GM19351 (cell line): ENCODE measurements at regions not wholly inside any gene's neighbourhood (a gene's known extent, or its start where the extent isn't known, plus 50 kb on each side); places are given as distances from the start of the nearest gene placed in this dataset.
"Not testable (repeated sequence)": the region's sequence is repeated elsewhere in the genome, so short reads cannot be mapped to it uniquely, and the experiment has no call there.

Source experiments
- ATAC-seq: cut with Tn5 transposase; IDR thresholded peaks from one replicate; pipeline ENCODE4 v1.9.1; 2021; ENCODE audit warnings: mild to moderate bottlenecking, moderate library complexity; ENCODE audit not compliant: unreplicated experiment

DNA sequence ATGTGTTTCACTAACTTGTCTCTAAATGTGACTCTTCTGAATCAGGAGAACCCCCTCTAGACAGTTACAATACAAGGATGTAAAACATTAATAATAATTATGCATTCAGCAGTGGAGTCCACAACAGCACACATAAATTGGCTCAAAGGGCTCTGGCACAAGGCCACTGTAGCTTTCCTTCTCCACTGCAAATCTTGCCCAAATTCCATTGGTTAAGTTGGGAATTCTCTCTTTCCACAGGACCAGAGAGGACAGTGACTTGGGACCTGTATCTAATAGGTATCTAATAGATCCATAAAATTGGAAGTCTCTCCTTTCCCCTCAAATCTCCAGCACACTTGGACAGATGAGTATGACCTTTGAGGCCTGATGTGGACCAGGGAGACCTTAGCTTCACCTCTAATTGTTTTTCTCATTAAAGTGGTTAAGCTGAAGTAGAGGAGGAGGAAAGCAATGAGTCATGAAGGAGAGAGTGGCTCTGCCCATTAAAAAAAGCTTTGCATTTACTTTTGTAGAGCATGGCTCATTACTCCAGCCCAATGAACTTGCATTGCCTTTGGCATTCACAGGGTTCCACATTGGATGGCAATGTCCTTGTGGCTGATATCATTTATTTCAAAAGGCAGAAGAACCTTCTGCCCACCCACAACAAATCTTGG lies 72.3 kb upstream of the SH3RF1 start:
- no peak for ATAC-seq

DNA sequence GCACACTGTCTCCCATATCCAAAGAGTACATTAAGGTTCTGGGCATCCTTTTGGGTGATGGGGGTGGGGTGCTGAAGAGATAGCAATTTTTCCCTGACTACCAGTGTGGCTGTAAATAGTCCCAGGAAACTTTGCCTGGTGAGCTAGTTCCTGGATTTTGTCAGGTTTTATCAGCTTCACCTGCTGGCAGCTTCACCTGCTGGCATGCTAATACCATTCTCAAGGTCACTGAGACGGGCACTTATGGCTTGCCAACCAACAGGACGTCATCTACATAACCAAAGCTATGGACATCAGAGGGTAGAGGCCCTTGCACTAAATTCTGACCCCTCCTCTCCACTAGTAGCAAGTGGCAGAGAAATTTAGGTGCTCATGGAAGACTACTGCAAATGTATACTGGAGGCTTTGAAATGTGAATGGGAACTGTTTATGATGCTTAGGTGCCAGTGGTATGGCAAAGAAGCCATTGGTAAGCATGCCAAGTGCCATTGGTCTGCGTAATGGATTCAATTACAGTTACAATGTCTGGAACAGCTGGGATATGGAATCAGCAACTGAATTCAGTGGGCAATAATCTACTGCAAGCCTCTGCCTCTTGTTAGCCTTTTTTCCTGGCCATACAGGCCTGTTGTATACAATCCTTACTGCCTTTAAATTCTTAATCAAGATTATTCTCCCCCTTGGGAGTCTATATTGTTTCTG lies 71.6 kb upstream of the SH3RF1 start:
- no peak for ATAC-seq

DNA sequence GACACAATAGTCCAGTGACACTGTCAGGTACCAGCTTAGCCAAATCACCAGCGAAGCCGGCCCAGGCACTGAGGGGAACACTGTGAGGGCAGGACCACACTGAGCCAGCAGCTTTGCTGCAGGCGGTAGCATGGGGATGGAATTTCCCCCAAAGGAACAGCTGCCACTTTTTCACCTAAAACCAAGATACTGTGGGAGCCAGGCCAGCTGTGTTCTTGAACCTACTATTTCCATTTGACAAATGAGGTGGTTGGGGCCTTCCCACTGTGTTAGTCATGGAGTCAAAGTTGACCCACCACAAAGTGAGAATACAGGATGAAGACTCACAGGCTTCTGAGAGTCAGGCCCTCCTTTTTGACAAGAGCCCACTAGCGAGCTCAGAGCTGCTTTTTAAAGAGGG lies 70.7 kb upstream of the SH3RF1 start:
- peak; percentile 65 for ATAC-seq

DNA sequence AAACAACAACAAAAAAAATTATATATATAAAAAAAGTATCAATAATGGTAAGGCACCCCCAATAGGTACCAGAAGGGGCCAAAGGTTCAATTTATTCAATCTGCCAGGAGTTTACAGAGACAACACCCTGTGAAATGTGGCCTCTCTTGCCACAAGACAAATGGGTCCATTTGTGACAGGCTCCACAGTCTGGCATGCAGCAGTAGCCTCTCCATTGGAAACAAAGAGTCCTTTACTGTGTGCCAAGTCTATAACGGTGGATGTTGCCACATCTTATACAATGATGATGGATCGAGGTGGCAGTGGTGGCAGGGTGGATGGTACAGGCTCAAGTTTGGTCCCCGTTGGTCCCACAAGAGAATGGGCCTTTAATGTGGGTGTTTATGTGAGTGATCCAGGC lies 70.1 kb upstream of the SH3RF1 start:
- ATAC-seq: peak; percentile 21

DNA sequence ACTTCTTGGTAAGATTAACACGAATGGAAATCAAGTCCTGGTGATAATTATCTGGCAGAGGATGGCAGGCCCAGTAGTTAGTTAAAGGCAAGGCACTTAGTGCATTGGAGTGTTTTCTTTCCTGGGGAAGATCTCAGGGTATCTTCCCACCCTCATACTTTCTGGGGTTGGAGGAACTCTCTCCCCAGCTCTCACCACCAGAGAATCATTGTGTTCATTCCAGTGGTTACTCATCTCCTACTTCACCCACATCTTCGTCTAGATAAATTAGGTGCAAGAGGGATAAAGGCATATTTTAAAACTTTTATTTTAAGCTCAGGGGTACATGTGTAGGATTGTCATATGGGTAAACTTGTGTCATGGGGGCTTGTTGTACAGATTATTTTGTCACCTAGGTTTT lies 67.5 kb upstream of the SH3RF1 start:
- ATAC-seq: no peak

DNA sequence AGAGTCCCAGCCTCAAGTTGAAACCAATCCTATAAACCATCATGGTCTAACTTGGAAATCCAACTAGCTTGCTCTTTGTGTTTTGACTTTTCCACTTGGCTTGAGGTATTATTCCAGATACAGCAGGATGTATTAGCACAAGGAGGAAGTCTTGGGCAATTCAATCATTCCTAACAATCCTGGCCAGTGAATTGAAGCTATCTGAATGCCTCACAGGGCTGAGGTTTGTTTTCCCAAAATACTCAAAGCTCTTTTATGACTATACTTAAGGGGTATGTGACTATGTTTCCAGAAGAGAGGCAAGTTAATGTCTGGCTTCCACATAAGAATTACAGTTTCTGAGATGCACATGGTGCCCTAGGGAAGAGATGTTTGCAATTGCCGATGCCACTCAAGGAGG lies 66.8 kb upstream of the SH3RF1 start:
- no peak for ATAC-seq

DNA sequence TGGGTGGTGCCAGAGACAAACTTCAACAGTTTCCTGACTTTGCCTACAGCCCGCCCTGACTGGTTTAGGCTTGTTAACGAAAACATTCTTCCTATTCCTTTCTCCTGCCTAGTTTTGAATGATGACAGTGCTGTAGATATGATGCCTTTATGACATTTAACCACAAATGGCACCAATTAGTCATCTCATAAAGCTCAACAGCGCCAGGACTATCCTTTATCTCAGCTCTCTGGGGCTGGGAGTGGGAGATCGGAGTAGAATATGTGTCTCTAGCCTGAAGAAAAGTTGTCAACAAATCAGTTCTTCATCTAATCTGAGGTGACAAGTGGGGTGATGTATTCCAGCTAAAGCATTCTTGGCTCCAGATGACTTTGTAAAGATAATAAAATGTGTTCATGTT lies 64.6 kb upstream of the SH3RF1 start:
- no peak for ATAC-seq

DNA sequence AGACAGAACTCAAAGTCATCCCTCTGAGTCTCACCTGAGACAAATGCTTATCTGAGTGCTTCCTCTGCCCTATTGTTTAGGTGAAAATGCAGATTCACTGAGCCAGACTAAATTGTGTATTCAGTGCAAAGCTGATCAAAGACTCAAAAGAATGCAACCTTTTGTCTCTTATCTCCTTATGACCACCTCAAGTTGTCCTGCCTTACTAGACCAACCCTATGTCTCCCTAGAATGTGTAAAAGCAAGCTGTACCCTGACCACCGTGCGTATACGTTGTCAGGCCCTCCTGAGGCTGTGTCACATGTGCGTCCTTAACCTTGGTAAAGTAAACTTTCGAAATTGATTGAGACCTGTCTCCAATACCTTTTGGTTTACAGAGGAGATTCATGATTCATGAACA lies 63.6 kb upstream of the SH3RF1 start:
- no peak for ATAC-seq

DNA sequence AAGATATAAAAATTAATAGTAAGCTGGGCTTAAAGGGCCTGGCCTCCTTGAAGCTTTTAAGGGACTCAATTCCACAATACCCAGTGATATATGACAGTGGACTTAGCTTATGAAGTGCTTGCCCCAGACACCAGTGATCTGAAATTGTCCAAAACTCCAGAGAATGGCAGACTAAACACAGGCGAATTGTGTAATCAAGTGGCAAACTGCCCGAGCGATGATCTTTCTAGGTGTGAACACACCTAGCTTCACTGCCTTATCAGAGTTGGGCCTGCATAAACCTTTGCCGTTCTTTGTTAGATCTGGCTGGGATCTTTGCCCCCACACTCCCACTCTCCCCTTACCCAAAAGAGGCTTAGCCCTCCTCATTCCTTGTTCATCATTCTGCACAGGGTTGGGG lies 62.5 kb upstream of the SH3RF1 start:
- ATAC-seq: no peak

DNA sequence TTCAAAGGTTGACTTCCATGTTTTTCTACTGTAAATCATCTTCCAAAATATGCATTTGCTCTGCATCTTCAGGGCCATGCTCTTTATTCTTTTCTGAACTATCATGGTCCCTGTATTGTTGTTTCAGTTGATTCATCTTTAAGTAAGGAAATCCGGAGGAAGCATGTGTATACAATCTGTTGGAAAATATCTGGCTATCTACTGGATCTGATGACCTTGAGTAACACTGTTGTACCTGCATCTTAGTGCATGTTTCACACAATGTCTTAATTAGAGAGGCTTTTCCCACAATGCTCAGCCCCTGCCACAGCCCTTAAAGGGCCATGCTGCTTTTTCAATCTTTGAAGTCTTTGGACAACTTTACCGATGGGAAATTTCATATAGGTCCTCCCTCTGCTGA lies 61.8 kb upstream of the SH3RF1 start:
- no peak for ATAC-seq

DNA sequence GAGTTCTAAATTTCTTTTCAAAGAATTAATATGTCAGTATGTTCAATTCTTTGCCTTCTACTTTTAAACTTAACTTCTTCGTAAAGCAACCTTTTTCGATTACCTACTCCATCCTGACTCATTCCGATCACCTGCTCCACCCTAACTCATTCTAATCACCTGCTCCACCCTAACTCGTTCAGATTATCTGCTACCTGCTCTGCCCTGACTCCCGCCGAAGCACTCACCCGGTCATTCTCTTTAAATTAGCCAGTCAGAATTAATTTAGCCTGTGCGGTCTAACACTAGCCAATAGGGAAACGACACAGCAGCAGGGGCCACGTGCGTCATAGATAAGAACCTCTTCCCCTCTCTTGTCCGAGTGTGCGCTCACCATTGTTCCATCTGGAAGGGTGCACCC lies 60.1 kb upstream of the SH3RF1 start:
- no peak for ATAC-seq

DNA sequence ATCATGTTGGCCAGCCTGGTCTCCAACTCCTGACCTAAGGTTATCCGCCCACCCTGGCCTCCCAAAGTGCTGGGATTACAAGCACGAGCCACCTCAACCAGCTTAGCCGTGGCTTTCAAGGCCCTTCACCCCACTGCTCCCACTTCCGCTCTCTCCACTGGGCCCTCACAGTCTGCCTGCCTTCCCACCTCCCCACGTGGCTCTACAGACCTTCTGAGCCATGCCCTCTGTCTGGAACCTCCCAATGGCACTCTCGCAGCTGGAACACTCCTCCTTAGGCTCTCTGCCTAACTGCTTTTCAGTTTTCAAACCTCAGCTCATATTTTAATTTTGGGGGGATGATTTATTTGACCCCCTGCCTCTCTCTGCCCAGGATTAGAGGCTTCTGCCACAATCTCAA lies 59.3 kb upstream of the SH3RF1 start:
- no peak for ATAC-seq

DNA sequence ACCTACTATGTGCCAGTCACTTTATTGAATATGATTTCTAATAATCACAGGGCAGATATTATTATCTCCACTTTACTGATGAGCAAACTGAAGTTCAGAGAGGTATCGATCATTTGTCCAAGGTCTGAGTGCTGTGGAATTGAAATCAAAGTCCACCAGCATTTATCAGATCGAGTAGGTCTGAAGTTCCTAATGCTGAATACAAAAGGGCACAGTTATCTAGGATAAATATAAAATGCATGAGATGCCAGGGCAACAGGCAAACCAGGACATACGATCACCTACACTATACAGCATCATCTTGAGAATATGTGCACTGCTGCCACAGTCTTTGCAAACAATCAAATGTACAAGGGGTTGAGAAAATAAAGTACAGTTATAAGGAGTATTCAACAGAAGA lies 57.2 kb upstream of the SH3RF1 start:
- ATAC-seq: no peak

DNA sequence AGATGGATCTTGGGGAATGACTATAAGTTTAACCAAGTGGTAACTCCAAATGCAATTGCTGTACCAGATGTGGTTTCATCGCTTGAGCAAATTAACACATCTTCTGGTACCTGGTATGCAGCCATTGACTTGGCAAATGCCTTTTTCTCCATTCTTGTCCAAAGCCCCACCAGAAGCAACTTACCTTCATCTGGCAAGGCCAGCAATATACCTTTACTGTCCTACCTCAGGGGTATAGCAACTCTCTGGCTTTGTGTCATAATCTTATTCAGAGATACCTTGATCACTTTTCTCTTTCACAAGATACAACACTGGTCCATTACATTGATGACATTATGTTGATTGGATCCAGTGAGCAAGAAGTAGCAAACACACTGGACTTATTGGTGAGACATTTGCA lies 53.2 kb upstream of the SH3RF1 start:
- ATAC-seq: not testable (repeated sequence)

DNA sequence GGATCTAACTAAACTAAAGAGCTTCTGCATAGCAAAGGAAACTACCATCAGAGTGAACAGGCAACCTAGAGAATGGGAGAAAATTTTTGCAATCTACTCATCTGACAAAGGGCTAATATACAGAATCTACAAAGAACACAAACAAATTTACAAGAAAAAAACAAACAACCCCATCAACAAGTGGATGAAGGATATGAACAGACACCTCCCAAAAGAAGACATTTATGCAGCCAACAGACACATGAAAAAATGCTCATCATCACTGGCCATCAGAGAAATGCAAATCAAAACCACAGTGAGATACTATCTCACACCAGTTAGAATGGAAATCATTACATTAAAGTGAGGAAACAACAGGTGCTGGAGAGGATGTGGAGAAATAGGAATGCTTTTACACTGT lies 52.1 kb upstream of the SH3RF1 start:
- not testable (repeated sequence) for ATAC-seq
